ENCODE measurements at regions not wholly inside any gene's neighbourhood (a gene's known extent, or its start where the extent isn't known, plus 50 kb on each side); places are given as distances from the start of the nearest gene placed in this dataset.

GRCh38 chr4:181858741-181859140 is 384.5 kb upstream of the TENM3 start:
- Histone ChIP-seq H3K27ac (ENCODE audit: low read depth, low read length, severe bottlenecking) (no peak overlapping the region), H3K36me3 (ENCODE audit: control insufficient read depth, insufficient read depth, low read length) (no peaks in the 10 kb centered on the region), H3K4me3 (ENCODE audit: extremely low read depth, insufficient read depth, low read length, poor library complexity, severe bottlenecking) (no peak overlapping the region), H3K4me1 (ENCODE audit: control insufficient read depth, insufficient read depth, low read length, poor library complexity, severe bottlenecking) (no peaks in the 10 kb centered on the region), H3K9me3 (ENCODE audit: control insufficient read depth, low read length) (no peaks in the 10 kb centered on the region)
- 78 to 89% methylated on average over 1 to 3 of the region's 4 CpGs for WGBS, 2 experiments (ENCODE audit: insufficient coverage in 2 of 2)

- WGBS, 2 experiments (ENCODE audit: insufficient coverage in 2 of 2), result no CpG with 5 or more reads among the region's 2 CpGs
- no peak overlapping the region for H3K4me3 ChIP-seq (ENCODE audit: extremely low read depth, insufficient read depth, low read length, poor library complexity, severe bottlenecking)
- H3K27ac ChIP-seq (ENCODE audit: low read depth, low read length, severe bottlenecking), result no peak overlapping the region
- H3K9me3 ChIP-seq (ENCODE audit: control insufficient read depth, low read length), result no peaks in the 10 kb centered on the region
- no peaks in the 10 kb centered on the region for H3K4me1 ChIP-seq (ENCODE audit: control insufficient read depth, insufficient read depth, low read length, poor library complexity, severe bottlenecking)
- H3K36me3 ChIP-seq (ENCODE audit: control insufficient read depth, insufficient read depth, low read length), result no peaks in the 10 kb centered on the region
Observed at GRCh38 chr4:181859439-181859838, 383.8 kb upstream of the TENM3 start.

GRCh38 chr4:181860157-181860556 is 383.0 kb upstream of the TENM3 start:
- no peak overlapping the region for H3K27ac ChIP-seq (ENCODE audit: low read depth, low read length, severe bottlenecking)
- 94 to 95% methylated on average over 4 to 5 of the region's 7 CpGs for WGBS, 2 experiments (ENCODE audit: insufficient coverage in 2 of 2)
- no peaks in the 10 kb centered on the region for H3K36me3 ChIP-seq (ENCODE audit: control insufficient read depth, insufficient read depth, low read length)
- H3K4me3 ChIP-seq (ENCODE audit: extremely low read depth, insufficient read depth, low read length, poor library complexity, severe bottlenecking), result no peak overlapping the region
- H3K4me1 ChIP-seq (ENCODE audit: control insufficient read depth, insufficient read depth, low read length, poor library complexity, severe bottlenecking), result no peaks in the 10 kb centered on the region
- no peaks in the 10 kb centered on the region for H3K9me3 ChIP-seq (ENCODE audit: control insufficient read depth, low read length)

GRCh38 chr4:181860668-181861067 is 382.5 kb upstream of the TENM3 start:
- 83% methylated on average over 1 of the region's 4 CpGs; no CpG with 5 or more reads in 1 of the 2 experiments for WGBS, 2 experiments (ENCODE audit: insufficient coverage in 2 of 2)
- Histone ChIP-seq H3K9me3 (ENCODE audit: control insufficient read depth, low read length) (no peaks in the 10 kb centered on the region), H3K27ac (ENCODE audit: low read depth, low read length, severe bottlenecking) (no peak overlapping the region), H3K36me3 (ENCODE audit: control insufficient read depth, insufficient read depth, low read length) (no peaks in the 10 kb centered on the region), H3K4me3 (ENCODE audit: extremely low read depth, insufficient read depth, low read length, poor library complexity, severe bottlenecking) (no peak overlapping the region), H3K4me1 (ENCODE audit: control insufficient read depth, insufficient read depth, low read length, poor library complexity, severe bottlenecking) (no peaks in the 10 kb centered on the region)

- no peaks in the 10 kb centered on the region for H3K4me1 ChIP-seq (ENCODE audit: control insufficient read depth, insufficient read depth, low read length, poor library complexity, severe bottlenecking)
- no peak overlapping the region for H3K4me3 ChIP-seq (ENCODE audit: extremely low read depth, insufficient read depth, low read length, poor library complexity, severe bottlenecking)
- no peak overlapping the region for H3K27ac ChIP-seq (ENCODE audit: low read depth, low read length, severe bottlenecking)
- no peaks in the 10 kb centered on the region for H3K9me3 ChIP-seq (ENCODE audit: control insufficient read depth, low read length)
- H3K36me3 ChIP-seq (ENCODE audit: control insufficient read depth, insufficient read depth, low read length), result no peaks in the 10 kb centered on the region
- WGBS, 2 experiments (ENCODE audit: insufficient coverage in 2 of 2), result 93 to 100% methylated on average over 1 to 2 of the region's 3 CpGs
Observed at GRCh38 chr4:181863856-181864255, 379.3 kb upstream of the TENM3 start.

- Histone ChIP-seq H3K4me3 (ENCODE audit: extremely low read depth, insufficient read depth, low read length, poor library complexity, severe bottlenecking) (no peak overlapping the region), H3K9me3 (ENCODE audit: control insufficient read depth, low read length) (no peaks in the 10 kb centered on the region), H3K4me1 (ENCODE audit: control insufficient read depth, insufficient read depth, low read length, poor library complexity, severe bottlenecking) (no peaks in the 10 kb centered on the region), H3K27ac (ENCODE audit: low read depth, low read length, severe bottlenecking) (no peak overlapping the region), H3K36me3 (ENCODE audit: control insufficient read depth, insufficient read depth, low read length) (no peaks in the 10 kb centered on the region)
- WGBS, 2 experiments (ENCODE audit: insufficient coverage in 2 of 2), result no CpG with 5 or more reads among the region's 1 CpG
Observed at GRCh38 chr4:181870326-181870725, 372.9 kb upstream of the TENM3 start.

- H3K9me3 ChIP-seq (ENCODE audit: control insufficient read depth, low read length), result no peaks in the 10 kb centered on the region
- no peaks in the 10 kb centered on the region for H3K4me1 ChIP-seq (ENCODE audit: control insufficient read depth, insufficient read depth, low read length, poor library complexity, severe bottlenecking)
- no peak overlapping the region for H3K27ac ChIP-seq (ENCODE audit: low read depth, low read length, severe bottlenecking)
- H3K36me3 ChIP-seq (ENCODE audit: control insufficient read depth, insufficient read depth, low read length), result no peaks in the 10 kb centered on the region
- no peak overlapping the region for H3K4me3 ChIP-seq (ENCODE audit: extremely low read depth, insufficient read depth, low read length, poor library complexity, severe bottlenecking)
- 73 to 80% methylated on average over 4 to 5 of the region's 5 CpGs for WGBS, 2 experiments (ENCODE audit: insufficient coverage in 2 of 2)
Observed at GRCh38 chr4:181874602-181875001, 368.6 kb upstream of the TENM3 start.

- no peak overlapping the region for H3K4me3 ChIP-seq (ENCODE audit: extremely low read depth, insufficient read depth, low read length, poor library complexity, severe bottlenecking)
- 80% methylated on average over 1 of the region's 1 CpG for WGBS, 2 experiments (ENCODE audit: insufficient coverage in 2 of 2)
- H3K4me1 ChIP-seq (ENCODE audit: control insufficient read depth, insufficient read depth, low read length, poor library complexity, severe bottlenecking), result no peaks in the 10 kb centered on the region
- no peaks in the 10 kb centered on the region for H3K9me3 ChIP-seq (ENCODE audit: control insufficient read depth, low read length)
- H3K27ac ChIP-seq (ENCODE audit: low read depth, low read length, severe bottlenecking), result no peak overlapping the region
- H3K36me3 ChIP-seq (ENCODE audit: control insufficient read depth, insufficient read depth, low read length), result no peaks in the 10 kb centered on the region
Observed at GRCh38 chr4:181877329-181877848, 365.8 kb upstream of the TENM3 start.

GRCh38 chr4:181890031-181890430 is 353.2 kb upstream of the TENM3 start:
- Histone ChIP-seq H3K4me3 (ENCODE audit: extremely low read depth, insufficient read depth, low read length, poor library complexity, severe bottlenecking) (no peak overlapping the region), H3K36me3 (ENCODE audit: control insufficient read depth, insufficient read depth, low read length) (no peaks in the 10 kb centered on the region), H3K27ac (ENCODE audit: low read depth, low read length, severe bottlenecking) (no peak overlapping the region), H3K9me3 (ENCODE audit: control insufficient read depth, low read length) (no peaks in the 10 kb centered on the region), H3K4me1 (ENCODE audit: control insufficient read depth, insufficient read depth, low read length, poor library complexity, severe bottlenecking) (no peaks in the 10 kb centered on the region)
- WGBS, 2 experiments (ENCODE audit: insufficient coverage in 2 of 2), result no CpG with 5 or more reads among the region's 1 CpG

- 83 to 100% methylated on average over 1 of the region's 2 CpGs for WGBS, 2 experiments (ENCODE audit: insufficient coverage in 2 of 2)
Observed at GRCh38 chr4:181890911-181891310, 352.3 kb upstream of the TENM3 start.

GRCh38 chr4:181896614-181897013 is 346.6 kb upstream of the TENM3 start:
- H3K9me3 ChIP-seq (ENCODE audit: control insufficient read depth, low read length), result no peaks in the 10 kb centered on the region
- no peaks in the 10 kb centered on the region for H3K4me1 ChIP-seq (ENCODE audit: control insufficient read depth, insufficient read depth, low read length, poor library complexity, severe bottlenecking)
- no peak overlapping the region for H3K4me3 ChIP-seq (ENCODE audit: extremely low read depth, insufficient read depth, low read length, poor library complexity, severe bottlenecking)
- H3K36me3 ChIP-seq (ENCODE audit: control insufficient read depth, insufficient read depth, low read length), result no peaks in the 10 kb centered on the region
- WGBS, 2 experiments (ENCODE audit: insufficient coverage in 2 of 2), result 87 to 92% methylated on average over 4 to 5 of the region's 5 CpGs
- H3K27ac ChIP-seq (ENCODE audit: low read depth, low read length, severe bottlenecking), result no peak overlapping the region

More at GRCh38 chr4:181890911-181891310, 352.3 kb upstream of the TENM3 start:
- H3K4me3 ChIP-seq (ENCODE audit: extremely low read depth, insufficient read depth, low read length, poor library complexity, severe bottlenecking), result no peak overlapping the region
- H3K9me3 ChIP-seq (ENCODE audit: control insufficient read depth, low read length), result no peaks in the 10 kb centered on the region
- H3K27ac ChIP-seq (ENCODE audit: low read depth, low read length, severe bottlenecking), result no peak overlapping the region
- H3K36me3 ChIP-seq (ENCODE audit: control insufficient read depth, insufficient read depth, low read length), result no peaks in the 10 kb centered on the region
- H3K4me1 ChIP-seq (ENCODE audit: control insufficient read depth, insufficient read depth, low read length, poor library complexity, severe bottlenecking), result no peaks in the 10 kb centered on the region

All from mesodermal cell (in vitro differentiated cells).